ENCODE measurements at regions not wholly inside any gene's neighbourhood (a gene's known extent, or its start where the extent isn't known, plus 50 kb on each side); places are given as distances from the start of the nearest gene placed in this dataset.
"Not testable (repeated sequence)": the region's sequence is repeated elsewhere in the genome, so short reads cannot be mapped to it uniquely, and the experiment has no call there.

DNA sequence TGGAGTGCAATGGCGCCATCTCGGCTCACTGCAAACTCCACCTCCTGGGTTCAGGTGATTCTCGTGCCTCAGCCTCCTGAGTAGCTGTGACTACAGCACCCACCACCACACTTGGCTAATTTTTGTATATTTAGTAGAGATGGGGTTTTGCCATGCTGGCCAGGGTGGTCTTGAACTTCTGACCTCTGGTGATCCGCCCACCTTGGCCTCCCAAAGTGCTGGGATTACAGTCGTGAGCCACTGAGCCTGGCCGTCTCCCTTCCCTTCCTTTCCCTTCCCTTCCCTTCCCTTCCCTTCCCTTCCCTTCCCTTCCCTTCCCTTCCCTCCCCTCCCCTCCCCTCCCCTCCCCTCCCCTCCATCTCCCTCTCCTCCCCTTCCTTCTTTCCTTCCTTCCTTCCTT, 248.9 kb downstream of the NPIPA7 start:
- H3K36me3 ChIP-seq (ENCODE audit: control insufficient read depth, insufficient read depth, low read length); H3K9ac ChIP-seq (ENCODE audit: low read length); H3K9me3 ChIP-seq (ENCODE audit: control insufficient read depth, insufficient read depth, low read depth, low read length); H3K27ac ChIP-seq (ENCODE audit: low read depth, low read length); H3K27me3 ChIP-seq (ENCODE audit: control insufficient read depth, insufficient read depth, low read length); H3K4me1 ChIP-seq (ENCODE audit: control insufficient read depth, insufficient read depth, low read length); H3K4me3 ChIP-seq (ENCODE audit: low read depth, low read length): not testable (repeated sequence)

DNA sequence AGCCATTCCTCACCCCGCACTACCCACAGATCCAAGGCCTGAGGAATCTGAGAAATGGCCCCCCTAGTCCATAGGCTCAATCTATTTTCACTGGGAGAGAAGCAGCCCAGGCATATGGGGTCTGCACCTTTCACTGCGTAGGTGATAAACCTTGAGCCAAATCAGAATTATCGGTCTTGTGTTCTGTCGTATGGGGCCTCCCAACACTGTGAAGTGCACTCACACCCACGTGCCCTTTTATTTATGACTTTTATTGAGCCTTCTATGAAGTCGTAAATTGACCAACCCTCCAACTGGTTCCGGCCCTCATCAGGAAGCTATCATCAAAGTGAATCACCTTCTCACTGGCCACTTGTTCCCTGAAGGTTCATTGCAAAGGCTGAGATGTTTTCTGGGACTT, 259.3 kb downstream of the NPIPA7 start:
- H3K9ac ChIP-seq (ENCODE audit: low read length); H3K9me3 ChIP-seq (ENCODE audit: control insufficient read depth, insufficient read depth, low read depth, low read length); H3K4me3 ChIP-seq (ENCODE audit: low read depth, low read length); H3K27ac ChIP-seq (ENCODE audit: low read depth, low read length); H3K36me3 ChIP-seq (ENCODE audit: control insufficient read depth, insufficient read depth, low read length); H3K4me1 ChIP-seq (ENCODE audit: control insufficient read depth, insufficient read depth, low read length); H3K27me3 ChIP-seq (ENCODE audit: control insufficient read depth, insufficient read depth, low read length): not testable (repeated sequence)

DNA sequence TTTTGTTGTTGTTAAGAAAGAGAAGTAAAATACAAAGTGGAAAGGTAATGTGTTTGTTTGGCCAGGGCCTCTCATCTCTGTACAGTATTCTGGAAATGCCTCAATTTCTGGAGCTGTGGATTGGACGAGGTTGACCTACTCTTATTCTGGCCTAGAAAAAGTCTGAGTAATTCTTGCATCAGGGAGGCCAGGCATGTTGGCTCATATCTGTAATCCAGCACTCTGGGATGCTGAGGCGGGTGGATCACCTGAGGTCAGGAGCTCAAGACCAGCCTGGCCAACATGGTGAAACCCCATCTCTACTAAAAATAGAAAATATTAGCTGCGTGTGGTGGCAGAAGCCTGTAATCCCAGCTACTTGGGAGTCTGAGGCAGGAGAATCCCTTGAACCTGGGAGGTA, 259.8 kb downstream of the NPIPA7 start:
- H3K27ac ChIP-seq (ENCODE audit: low read depth, low read length); H3K9me3 ChIP-seq (ENCODE audit: control insufficient read depth, insufficient read depth, low read depth, low read length); H3K27me3 ChIP-seq (ENCODE audit: control insufficient read depth, insufficient read depth, low read length); H3K9ac ChIP-seq (ENCODE audit: low read length); H3K36me3 ChIP-seq (ENCODE audit: control insufficient read depth, insufficient read depth, low read length); H3K4me1 ChIP-seq (ENCODE audit: control insufficient read depth, insufficient read depth, low read length); H3K4me3 ChIP-seq (ENCODE audit: low read depth, low read length): not testable (repeated sequence)

DNA sequence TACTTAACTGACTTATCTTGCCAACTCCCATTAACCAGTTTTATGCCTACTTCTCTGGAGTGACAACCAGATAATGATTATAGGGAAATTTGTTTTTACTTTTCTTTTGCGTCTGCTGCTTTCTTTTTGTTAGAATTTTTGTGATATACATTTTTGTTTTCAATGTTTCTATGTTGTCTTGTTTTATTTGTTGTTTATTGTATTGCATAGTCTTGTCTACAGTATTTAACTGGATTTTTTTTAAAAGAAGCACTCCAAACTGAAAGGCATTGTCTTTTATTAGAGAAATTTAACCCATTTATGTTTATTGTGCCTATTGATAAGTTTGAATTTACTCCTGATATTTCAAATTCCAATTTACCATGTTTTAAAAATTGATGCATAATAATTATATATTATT, 264.9 kb downstream of the NPIPA7 start:
- H3K9ac ChIP-seq (ENCODE audit: low read length); H3K27ac ChIP-seq (ENCODE audit: low read depth, low read length); H3K4me1 ChIP-seq (ENCODE audit: control insufficient read depth, insufficient read depth, low read length); H3K36me3 ChIP-seq (ENCODE audit: control insufficient read depth, insufficient read depth, low read length); H3K27me3 ChIP-seq (ENCODE audit: control insufficient read depth, insufficient read depth, low read length); H3K4me3 ChIP-seq (ENCODE audit: low read depth, low read length); H3K9me3 ChIP-seq (ENCODE audit: control insufficient read depth, insufficient read depth, low read depth, low read length): not testable (repeated sequence)

DNA sequence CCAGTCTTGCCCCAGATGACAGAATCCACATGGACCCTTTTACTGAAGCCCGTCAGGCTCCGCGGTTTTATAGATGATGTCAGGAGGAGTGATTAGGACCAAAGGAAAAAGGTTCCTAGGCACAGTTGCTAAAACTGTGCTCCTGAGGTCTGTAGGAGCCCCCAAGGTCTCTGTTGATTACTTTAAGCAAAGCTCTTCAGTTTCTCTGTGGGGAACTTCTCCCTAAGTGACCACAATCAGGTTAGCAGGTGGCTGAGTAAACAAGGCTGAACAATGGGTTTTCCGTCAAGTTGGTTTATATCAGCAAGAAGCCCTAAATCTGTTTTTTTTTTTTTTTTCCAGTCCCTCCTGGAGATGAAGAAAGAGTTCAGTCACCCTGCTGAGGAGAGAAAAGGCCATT, 269.1 kb downstream of the NPIPA7 start:
- not testable (repeated sequence) for H3K9ac ChIP-seq (ENCODE audit: low read length); H3K27me3 ChIP-seq (ENCODE audit: control insufficient read depth, insufficient read depth, low read length); H3K36me3 ChIP-seq (ENCODE audit: control insufficient read depth, insufficient read depth, low read length); H3K4me3 ChIP-seq (ENCODE audit: low read depth, low read length); H3K4me1 ChIP-seq (ENCODE audit: control insufficient read depth, insufficient read depth, low read length); H3K27ac ChIP-seq (ENCODE audit: low read depth, low read length); H3K9me3 ChIP-seq (ENCODE audit: control insufficient read depth, insufficient read depth, low read depth, low read length)

GRCh38 chr16:16672180-16672812, 293.4 kb downstream of the NPIPA7 start:
- H3K36me3 ChIP-seq (ENCODE audit: control insufficient read depth, insufficient read depth, low read length); H3K4me3 ChIP-seq (ENCODE audit: low read depth, low read length); H3K9me3 ChIP-seq (ENCODE audit: control insufficient read depth, insufficient read depth, low read depth, low read length); H3K4me1 ChIP-seq (ENCODE audit: control insufficient read depth, insufficient read depth, low read length); H3K9ac ChIP-seq (ENCODE audit: low read length); H3K27me3 ChIP-seq (ENCODE audit: control insufficient read depth, insufficient read depth, low read length); H3K27ac ChIP-seq (ENCODE audit: low read depth, low read length): not testable (repeated sequence)

- not testable (repeated sequence) for H3K4me3 ChIP-seq (ENCODE audit: low read depth, low read length); H3K4me1 ChIP-seq (ENCODE audit: control insufficient read depth, insufficient read depth, low read length); H3K9me3 ChIP-seq (ENCODE audit: control insufficient read depth, insufficient read depth, low read depth, low read length); H3K9ac ChIP-seq (ENCODE audit: low read length); H3K27me3 ChIP-seq (ENCODE audit: control insufficient read depth, insufficient read depth, low read length); H3K27ac ChIP-seq (ENCODE audit: low read depth, low read length); H3K36me3 ChIP-seq (ENCODE audit: control insufficient read depth, insufficient read depth, low read length)
Observed at GRCh38 chr16:16674820-16675219, 295.9 kb downstream of the NPIPA7 start.

GRCh38 chr16:16721849-16722248, 342.9 kb downstream of the NPIPA7 start:
- H3K4me3 ChIP-seq (ENCODE audit: low read depth, low read length); H3K27me3 ChIP-seq (ENCODE audit: control insufficient read depth, insufficient read depth, low read length); H3K36me3 ChIP-seq (ENCODE audit: control insufficient read depth, insufficient read depth, low read length); H3K4me1 ChIP-seq (ENCODE audit: control insufficient read depth, insufficient read depth, low read length); H3K9me3 ChIP-seq (ENCODE audit: control insufficient read depth, insufficient read depth, low read depth, low read length); H3K9ac ChIP-seq (ENCODE audit: low read length); H3K27ac ChIP-seq (ENCODE audit: low read depth, low read length): not testable (repeated sequence)

GRCh38 chr16:16722666-16723065, 343.7 kb downstream of the NPIPA7 start:
- not testable (repeated sequence) for H3K36me3 ChIP-seq (ENCODE audit: control insufficient read depth, insufficient read depth, low read length); H3K27me3 ChIP-seq (ENCODE audit: control insufficient read depth, insufficient read depth, low read length); H3K4me3 ChIP-seq (ENCODE audit: low read depth, low read length); H3K9ac ChIP-seq (ENCODE audit: low read length); H3K27ac ChIP-seq (ENCODE audit: low read depth, low read length); H3K9me3 ChIP-seq (ENCODE audit: control insufficient read depth, insufficient read depth, low read depth, low read length); H3K4me1 ChIP-seq (ENCODE audit: control insufficient read depth, insufficient read depth, low read length)

DNA sequence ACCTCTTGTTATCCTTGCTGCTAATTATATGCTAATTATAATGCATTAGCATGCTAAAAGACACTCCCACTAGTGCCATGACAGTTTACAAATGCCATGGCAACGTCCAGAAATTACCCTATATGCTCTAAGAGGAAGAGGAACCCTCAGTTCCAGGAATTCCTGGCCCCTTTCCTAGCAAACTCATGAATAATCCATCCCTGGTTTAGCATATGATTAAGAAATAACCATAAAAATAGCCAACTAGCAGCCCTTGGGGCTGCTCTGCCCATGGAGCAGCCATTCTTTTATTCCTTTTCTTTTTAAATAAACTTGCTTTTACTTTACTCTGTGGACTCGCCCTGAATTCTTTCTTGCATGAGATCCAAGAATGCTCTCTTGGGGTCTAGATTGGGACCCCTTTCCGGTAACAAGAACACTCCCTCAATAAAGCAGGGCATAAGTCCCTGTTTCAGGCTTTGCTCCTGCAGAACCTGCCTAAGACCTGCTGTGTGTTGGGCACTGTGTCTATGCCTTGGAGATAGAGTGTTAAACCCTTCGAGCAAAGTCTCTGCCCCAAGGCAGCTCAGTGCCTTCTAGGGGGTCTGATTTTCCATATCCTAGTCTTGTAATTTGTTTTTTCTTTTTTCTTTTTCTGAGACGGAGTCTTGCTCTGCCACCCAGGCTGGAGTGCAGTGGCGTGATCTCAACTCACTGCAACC, 345.0 kb downstream of the NPIPA7 start:
- H3K36me3 ChIP-seq (ENCODE audit: control insufficient read depth, insufficient read depth, low read length); H3K9ac ChIP-seq (ENCODE audit: low read length); H3K27me3 ChIP-seq (ENCODE audit: control insufficient read depth, insufficient read depth, low read length); H3K4me3 ChIP-seq (ENCODE audit: low read depth, low read length); H3K9me3 ChIP-seq (ENCODE audit: control insufficient read depth, insufficient read depth, low read depth, low read length); H3K27ac ChIP-seq (ENCODE audit: low read depth, low read length); H3K4me1 ChIP-seq (ENCODE audit: control insufficient read depth, insufficient read depth, low read length): not testable (repeated sequence)

- not testable (repeated sequence) for H3K27ac ChIP-seq (ENCODE audit: low read depth, low read length); H3K9ac ChIP-seq (ENCODE audit: low read length); H3K9me3 ChIP-seq (ENCODE audit: control insufficient read depth, insufficient read depth, low read depth, low read length); H3K27me3 ChIP-seq (ENCODE audit: control insufficient read depth, insufficient read depth, low read length); H3K4me1 ChIP-seq (ENCODE audit: control insufficient read depth, insufficient read depth, low read length); H3K36me3 ChIP-seq (ENCODE audit: control insufficient read depth, insufficient read depth, low read length); H3K4me3 ChIP-seq (ENCODE audit: low read depth, low read length)
Observed at GRCh38 chr16:16727048-16727447, 348.1 kb downstream of the NPIPA7 start.

DNA sequence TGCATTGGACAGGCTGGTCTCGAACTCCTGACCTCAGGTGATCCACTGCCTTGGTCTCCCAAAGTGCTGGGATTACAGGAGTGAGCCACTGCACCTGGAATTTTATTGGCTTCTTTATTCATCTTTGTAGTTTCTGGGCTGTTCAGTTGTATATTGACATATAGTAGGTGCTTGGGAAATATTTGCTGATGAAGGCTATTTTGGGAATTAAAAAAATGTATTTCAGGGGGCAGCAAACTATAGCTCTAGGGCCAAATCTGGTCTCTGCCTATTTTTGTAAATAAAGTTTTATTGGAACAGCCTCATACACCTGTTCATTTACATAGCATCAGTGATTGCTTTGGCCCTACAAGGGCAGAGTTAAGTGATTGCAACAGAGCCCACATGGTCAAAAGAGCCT, 363.6 kb downstream of the NPIPA7 start:
- not testable (repeated sequence) for H3K4me1 ChIP-seq (ENCODE audit: control insufficient read depth, insufficient read depth, low read length); H3K27ac ChIP-seq (ENCODE audit: low read depth, low read length); H3K9me3 ChIP-seq (ENCODE audit: control insufficient read depth, insufficient read depth, low read depth, low read length); H3K27me3 ChIP-seq (ENCODE audit: control insufficient read depth, insufficient read depth, low read length); H3K9ac ChIP-seq (ENCODE audit: low read length); H3K36me3 ChIP-seq (ENCODE audit: control insufficient read depth, insufficient read depth, low read length); H3K4me3 ChIP-seq (ENCODE audit: low read depth, low read length)

Data from HUES6 (cell line).